BJ (cell line): ENCODE measurements at regions not wholly inside any gene's neighbourhood (a gene's known extent, or its start where the extent isn't known, plus 50 kb on each side); places are given as distances from the start of the nearest gene placed in this dataset.

Experiments
- CTCF ChIA-PET: fragments of 350-600 bp; formaldehyde crosslinking; extraction: SDS; loops from one replicate; lab custom pipeline; 2021; ENCODE audit warnings: antibody characterized with exemption, inconsistent platforms; lab: Yijun Ruan, JAX
- POLR2A ChIA-PET: fragments of 300-600 bp; sonication (Branson Sonifier 250); formaldehyde crosslinking; extraction: SDS; loops from one replicate; lab custom pipeline; 2021; ENCODE audit warnings: antibody characterized with exemption; lab: Charles Lee
- DNase-seq: peaks from one replicate; pipeline ENCODE4 v3.0.0-alpha.2; 2011; ENCODE audit warnings: low read depth
- H3K27me3 ChIP-seq: 2 replicates; pipeline ENCODE4 v1.6.0; 2011; ENCODE audit warnings: low read length; ENCODE audit not compliant: control insufficient read depth, insufficient read depth
- H3K36me3 ChIP-seq: 2 replicates; pipeline ENCODE4 v1.5.1; 2011; ENCODE audit warnings: low read length; ENCODE audit not compliant: control insufficient read depth, insufficient read depth
- H3K4me3 ChIP-seq: 2 replicates; pipeline ENCODE4 v1.5.1; 2011; ENCODE audit warnings: low read depth, mild to moderate bottlenecking, control low read depth, low read length
- TF ChIP-seq, protein P1 (sequence below): IDR thresholded peaks from 2 replicates; pipeline ENCODE4 v1.5.1; 2011; ENCODE audit warnings: low read depth, mild to moderate bottlenecking, control low read depth, inconsistent platforms, low read length, moderate library complexity; ENCODE audit not compliant: insufficient read depth

DNA sequence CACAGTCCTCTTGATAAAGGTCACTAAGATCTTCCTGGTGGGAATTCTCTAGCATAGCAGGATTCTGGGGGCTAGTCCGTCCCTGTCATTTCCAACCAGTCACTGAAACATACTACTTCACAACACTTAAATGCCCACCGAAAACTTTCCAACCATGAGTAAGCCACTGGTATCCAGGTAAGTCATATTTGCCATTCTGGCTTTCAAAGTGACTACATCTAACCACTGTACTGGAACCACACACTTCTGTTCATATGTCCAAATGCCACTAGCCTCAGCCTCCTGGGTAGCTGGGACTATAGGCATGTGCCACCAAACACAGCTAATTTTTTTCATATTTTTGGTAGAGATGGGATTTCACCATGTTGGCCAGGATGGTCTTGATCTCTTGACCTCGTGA is 64.3 kb upstream of the VANGL1 start:
- no peak for DNase-seq
- H3K36me3 ChIP-seq, result no peaks in the 10 kb centered on the region
- CTCF ChIA-PET, result no interaction called here
- POLR2A ChIA-PET, result no interaction called here
- H3K27me3 ChIP-seq, result no peaks in the 10 kb centered on the region
- H3K4me3 ChIP-seq, result no peak overlapping the region
- TF ChIP-seq, protein P1, sequence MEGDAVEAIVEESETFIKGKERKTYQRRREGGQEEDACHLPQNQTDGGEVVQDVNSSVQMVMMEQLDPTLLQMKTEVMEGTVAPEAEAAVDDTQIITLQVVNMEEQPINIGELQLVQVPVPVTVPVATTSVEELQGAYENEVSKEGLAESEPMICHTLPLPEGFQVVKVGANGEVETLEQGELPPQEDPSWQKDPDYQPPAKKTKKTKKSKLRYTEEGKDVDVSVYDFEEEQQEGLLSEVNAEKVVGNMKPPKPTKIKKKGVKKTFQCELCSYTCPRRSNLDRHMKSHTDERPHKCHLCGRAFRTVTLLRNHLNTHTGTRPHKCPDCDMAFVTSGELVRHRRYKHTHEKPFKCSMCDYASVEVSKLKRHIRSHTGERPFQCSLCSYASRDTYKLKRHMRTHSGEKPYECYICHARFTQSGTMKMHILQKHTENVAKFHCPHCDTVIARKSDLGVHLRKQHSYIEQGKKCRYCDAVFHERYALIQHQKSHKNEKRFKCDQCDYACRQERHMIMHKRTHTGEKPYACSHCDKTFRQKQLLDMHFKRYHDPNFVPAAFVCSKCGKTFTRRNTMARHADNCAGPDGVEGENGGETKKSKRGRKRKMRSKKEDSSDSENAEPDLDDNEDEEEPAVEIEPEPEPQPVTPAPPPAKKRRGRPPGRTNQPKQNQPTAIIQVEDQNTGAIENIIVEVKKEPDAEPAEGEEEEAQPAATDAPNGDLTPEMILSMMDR, result no peak

GRCh38 chr1:115575661-115576060 is 66.1 kb upstream of the VANGL1 start:
- no peaks in the 10 kb centered on the region for H3K36me3 ChIP-seq
- no peak for DNase-seq
- no peak overlapping the region for H3K4me3 ChIP-seq
- CTCF ChIA-PET, result no interaction called here
- POLR2A ChIA-PET, result no interaction called here
- H3K27me3 ChIP-seq, result no peaks in the 10 kb centered on the region
- TF ChIP-seq, protein P1, result no peak

GRCh38 chr1:115572710-115573109 is 69.1 kb upstream of the VANGL1 start:
- Histone ChIP-seq H3K36me3 (no peaks in the 10 kb centered on the region), H3K4me3 (no peak overlapping the region), H3K27me3 (no peaks in the 10 kb centered on the region)
- TF ChIP-seq, protein P1, result no peak
- CTCF ChIA-PET, result interaction anchor here (0.7 kb wide), 2 partner anchors 23 to 261 kb away, joined by 4 to 6 read pairs; no protein-coding TSS in a partner anchor
- POLR2A ChIA-PET, result no interaction called here
- DNase-seq, result no peak

- no peak for DNase-seq
- TF ChIP-seq, protein P1, result no peak
- CTCF ChIA-PET, result no interaction called here
- POLR2A ChIA-PET, result no interaction called here
- Histone ChIP-seq H3K36me3 (no peaks in the 10 kb centered on the region), H3K27me3 (no peaks in the 10 kb centered on the region), H3K4me3 (no peak overlapping the region)
Observed at GRCh38 chr1:115567431-115567830, 74.3 kb upstream of the VANGL1 start.

- Histone ChIP-seq H3K36me3 (no peaks in the 10 kb centered on the region), H3K27me3 (no peaks in the 10 kb centered on the region), H3K4me3 (no peak overlapping the region)
- TF ChIP-seq, protein P1, result no peak
- no peak for DNase-seq
- ChIA-PET CTCF (interaction anchor here (2.4 kb wide), 1 partner anchor 30 kb away, joined by 7 read pairs; no protein-coding TSS in a partner anchor), POLR2A (no interaction called here)
Observed at GRCh38 chr1:115565791-115566190, 76.0 kb upstream of the VANGL1 start.
